Sigmoid colon (tissue), 4 donors: ENCODE measurements at regions not wholly inside any gene's neighbourhood (a gene's known extent, or its start where the extent isn't known, plus 50 kb on each side); places are given as distances from the start of the nearest gene placed in this dataset.

ENCODE experiments used
- EP300 ChIP-seq, 4 donors: sonication (generic); formaldehyde crosslinking; IDR thresholded peaks; one replicate each; pipeline ENCODE4 v1.6.1; 2017; ENCODE audit warnings: antibody characterized with exemption in 4 of 4
- POLR2A ChIP-seq, 2 donors: fragments of 450-650 bp; IDR thresholded peaks; one replicate each; pipeline ENCODE4 v1.6.1; 2016; ENCODE audit warnings: antibody characterized with exemption in 2 of 2, mild to moderate bottlenecking in 2 of 2, moderate library complexity in 2 of 2
- POLR2AphosphoS5 ChIP-seq, 4 donors: sonication (generic); formaldehyde crosslinking; IDR thresholded peaks; one replicate each; pipeline ENCODE4 v1.6.1; 2017; ENCODE audit warnings: antibody characterized with exemption in 4 of 4
- TF ChIP-seq, protein P1 (sequence below), 4 experiments: fragments of 450-650 bp in 3 of 4; fragments of 200-600 bp in 1 of 4; IDR thresholded peaks; one replicate each; pipeline ENCODE4 v1.5.1; 2016 to 2019; ENCODE audit warnings: antibody characterized with exemption in 4 of 4, mild to moderate bottlenecking in 3 of 4, moderate library complexity in 2 of 4

DNA sequence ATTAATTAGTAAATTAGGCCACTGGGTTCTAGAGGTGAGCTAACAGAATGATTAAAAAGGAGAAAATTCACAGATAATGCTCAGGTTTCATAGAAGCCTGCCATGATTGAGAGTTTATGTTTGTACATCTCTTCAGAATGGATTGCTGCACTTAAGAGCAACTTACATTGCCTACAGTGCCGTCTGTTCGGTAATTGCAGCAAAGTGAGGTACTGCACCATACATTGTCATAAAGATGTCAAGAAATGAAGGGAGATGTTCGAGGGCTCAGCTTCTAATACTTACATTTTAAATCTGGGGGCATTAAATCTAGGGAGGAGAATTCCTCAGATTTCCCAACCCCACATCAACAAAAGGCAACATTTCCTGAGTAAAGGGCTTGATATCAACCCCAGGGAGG lies 976.2 kb upstream of the FANCL start:
- TF ChIP-seq, protein P1, sequence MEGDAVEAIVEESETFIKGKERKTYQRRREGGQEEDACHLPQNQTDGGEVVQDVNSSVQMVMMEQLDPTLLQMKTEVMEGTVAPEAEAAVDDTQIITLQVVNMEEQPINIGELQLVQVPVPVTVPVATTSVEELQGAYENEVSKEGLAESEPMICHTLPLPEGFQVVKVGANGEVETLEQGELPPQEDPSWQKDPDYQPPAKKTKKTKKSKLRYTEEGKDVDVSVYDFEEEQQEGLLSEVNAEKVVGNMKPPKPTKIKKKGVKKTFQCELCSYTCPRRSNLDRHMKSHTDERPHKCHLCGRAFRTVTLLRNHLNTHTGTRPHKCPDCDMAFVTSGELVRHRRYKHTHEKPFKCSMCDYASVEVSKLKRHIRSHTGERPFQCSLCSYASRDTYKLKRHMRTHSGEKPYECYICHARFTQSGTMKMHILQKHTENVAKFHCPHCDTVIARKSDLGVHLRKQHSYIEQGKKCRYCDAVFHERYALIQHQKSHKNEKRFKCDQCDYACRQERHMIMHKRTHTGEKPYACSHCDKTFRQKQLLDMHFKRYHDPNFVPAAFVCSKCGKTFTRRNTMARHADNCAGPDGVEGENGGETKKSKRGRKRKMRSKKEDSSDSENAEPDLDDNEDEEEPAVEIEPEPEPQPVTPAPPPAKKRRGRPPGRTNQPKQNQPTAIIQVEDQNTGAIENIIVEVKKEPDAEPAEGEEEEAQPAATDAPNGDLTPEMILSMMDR (IDR thresholded peaks at IDR 0.05) = no peak
- TF ChIP-seq POLR2A (IDR thresholded peaks at IDR 0.05) (no peak), EP300 (IDR thresholded peaks at IDR 0.05) (no peak), POLR2AphosphoS5 (IDR thresholded peaks at IDR 0.05) (no peak)
